ENCODE measurements at regions not wholly inside any gene's neighbourhood (a gene's known extent, or its start where the extent isn't known, plus 50 kb on each side); places are given as distances from the start of the nearest gene placed in this dataset.

DNA sequence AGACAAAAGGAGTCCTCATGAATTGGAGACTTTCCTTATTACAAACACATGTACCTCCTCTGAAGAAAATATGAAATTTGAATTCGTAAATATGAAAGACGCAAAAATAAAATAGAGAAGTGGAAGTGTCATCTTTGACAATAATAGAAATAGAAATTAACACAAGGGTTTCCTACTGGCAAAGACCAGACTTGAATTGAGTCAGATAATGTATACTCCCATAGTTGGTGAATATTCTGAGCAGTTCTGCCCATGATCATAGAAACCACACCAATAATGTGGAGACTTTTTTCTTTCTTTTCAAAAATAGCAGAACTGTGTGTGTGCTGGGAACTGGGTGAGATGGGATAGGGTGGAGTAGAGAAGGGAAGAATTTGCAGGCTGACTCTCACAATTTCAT, 277.7 kb upstream of the TET2 start:
- Histone ChIP-seq H3K9me3 (ENCODE audit: control insufficient read depth, insufficient read depth, low read length) (no peaks in the 10 kb centered on the region), H3K27me3 (ENCODE audit: control insufficient read depth, insufficient read depth, low read length) (no peaks in the 10 kb centered on the region), H3K27ac (ENCODE audit: low read depth, low read length) (no peak overlapping the region), H3K4me1 (ENCODE audit: control insufficient read depth, insufficient read depth, low read length) (no peaks in the 10 kb centered on the region), H3K4me3 (ENCODE audit: low read depth, low read length) (no peak overlapping the region), H3K36me3 (ENCODE audit: control insufficient read depth, insufficient read depth, low read length) (no peaks in the 10 kb centered on the region)
- WGBS (ENCODE audit: insufficient coverage), result no CpG with 5 or more reads among the region's 2 CpGs
- no peak for DNase-seq (ENCODE audit: low read depth in 4 of 6, low spot score in 6 of 6)

DNA sequence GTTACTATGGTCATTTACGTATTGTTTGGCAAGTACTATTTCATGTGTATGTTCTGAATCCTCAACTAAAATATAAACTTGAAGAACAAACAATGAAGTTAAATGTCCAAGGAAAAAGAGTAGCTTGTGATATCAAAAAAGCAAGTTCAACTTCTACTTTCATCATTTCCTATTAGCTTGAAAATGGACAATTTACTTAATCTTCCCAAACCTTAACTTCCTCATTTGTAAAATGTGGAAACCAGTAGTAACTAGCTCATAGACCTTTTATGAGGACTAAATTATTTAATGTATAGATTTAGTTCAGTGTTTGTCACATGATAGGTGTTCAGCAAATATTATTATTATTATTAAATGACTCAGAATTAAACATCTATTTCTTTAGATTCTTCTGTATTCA, 276.8 kb upstream of the TET2 start:
- Histone ChIP-seq H3K27me3 (ENCODE audit: control insufficient read depth, insufficient read depth, low read length) (no peaks in the 10 kb centered on the region), H3K27ac (ENCODE audit: low read depth, low read length) (no peak overlapping the region), H3K4me3 (ENCODE audit: low read depth, low read length) (no peak overlapping the region), H3K9me3 (ENCODE audit: control insufficient read depth, insufficient read depth, low read length) (no peaks in the 10 kb centered on the region), H3K4me1 (ENCODE audit: control insufficient read depth, insufficient read depth, low read length) (no peaks in the 10 kb centered on the region), H3K36me3 (ENCODE audit: control insufficient read depth, insufficient read depth, low read length) (no peaks in the 10 kb centered on the region)
- no peak for DNase-seq (ENCODE audit: low read depth in 4 of 6, low spot score in 6 of 6)
- WGBS (ENCODE audit: insufficient coverage), result no CpG with 5 or more reads among the region's 1 CpG

DNA sequence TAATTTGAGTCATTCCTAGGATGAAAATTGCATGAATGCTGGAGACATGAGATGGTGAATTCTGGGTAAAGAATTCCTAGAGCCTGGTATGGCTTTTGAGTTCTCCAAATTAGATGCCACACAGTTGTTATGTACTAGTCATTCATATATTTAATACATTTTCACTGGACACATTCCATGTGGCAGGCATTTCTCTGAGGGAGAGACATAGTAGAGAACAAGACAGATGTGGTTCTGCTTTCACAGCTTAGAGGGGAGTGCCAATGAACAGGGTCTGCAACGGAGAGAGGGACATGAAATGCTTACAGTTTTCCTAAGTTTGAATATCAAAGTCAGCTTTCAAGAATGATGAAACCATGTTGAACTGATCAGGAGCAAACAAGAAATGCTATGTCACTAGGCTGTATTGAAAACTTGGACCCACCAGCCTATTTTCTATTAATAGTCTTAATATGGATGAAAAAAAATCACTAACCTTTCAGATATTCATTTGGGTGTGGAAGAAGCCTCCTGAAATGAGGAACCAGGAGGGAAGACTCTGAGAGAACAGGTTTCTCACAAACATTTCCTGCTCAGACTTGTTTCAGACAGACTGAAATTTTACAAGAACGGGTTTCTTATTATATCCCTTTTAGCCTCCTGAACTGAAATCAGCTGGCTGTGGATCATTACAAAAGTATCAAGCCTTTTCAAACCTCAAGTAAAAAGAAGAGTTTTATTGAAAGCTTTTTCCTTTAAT, 276.0 kb upstream of the TET2 start:
- Histone ChIP-seq H3K36me3 (ENCODE audit: control insufficient read depth, insufficient read depth, low read length) (no peaks in the 10 kb centered on the region), H3K27ac (ENCODE audit: low read depth, low read length) (no peak overlapping the region), H3K9me3 (ENCODE audit: control insufficient read depth, insufficient read depth, low read length) (no peaks in the 10 kb centered on the region), H3K27me3 (ENCODE audit: control insufficient read depth, insufficient read depth, low read length) (no peaks in the 10 kb centered on the region), H3K4me3 (ENCODE audit: low read depth, low read length) (no peak overlapping the region), H3K4me1 (ENCODE audit: control insufficient read depth, insufficient read depth, low read length) (no peaks in the 10 kb centered on the region)
- DNase-seq (ENCODE audit: low read depth in 4 of 6, low spot score in 6 of 6), result no peak
- WGBS (ENCODE audit: insufficient coverage), result no CpG with 5 or more reads among the region's 2 CpGs

DNA sequence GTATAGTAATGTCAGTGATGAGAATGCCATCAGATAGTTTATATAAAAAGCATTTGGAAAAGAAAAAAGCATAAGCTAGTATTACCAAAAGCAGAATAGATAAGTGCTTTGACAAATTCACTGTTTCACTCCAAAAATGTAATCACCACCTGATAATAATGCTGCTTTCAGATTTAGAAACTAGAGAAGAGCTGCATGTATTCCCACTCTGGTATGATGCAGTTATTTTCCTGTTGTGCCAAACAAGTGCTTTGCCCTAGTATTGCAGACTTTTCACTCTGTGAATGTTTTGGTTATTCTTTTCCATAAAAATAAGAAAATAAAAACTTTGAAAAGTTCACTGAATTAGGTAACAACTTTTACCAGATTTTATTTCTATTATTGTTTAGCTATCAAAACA, 267.7 kb upstream of the TET2 start:
- H3K4me3 ChIP-seq (ENCODE audit: low read depth, low read length), result no peak overlapping the region
- no peaks in the 10 kb centered on the region for H3K9me3 ChIP-seq (ENCODE audit: control insufficient read depth, insufficient read depth, low read length)
- no peaks in the 10 kb centered on the region for H3K36me3 ChIP-seq (ENCODE audit: control insufficient read depth, insufficient read depth, low read length)
- H3K4me1 ChIP-seq (ENCODE audit: control insufficient read depth, insufficient read depth, low read length), result no peaks in the 10 kb centered on the region
- DNase-seq (ENCODE audit: low read depth in 4 of 6, low spot score in 6 of 6), result no peak
- no peaks in the 10 kb centered on the region for H3K27me3 ChIP-seq (ENCODE audit: control insufficient read depth, insufficient read depth, low read length)
- no peak overlapping the region for H3K27ac ChIP-seq (ENCODE audit: low read depth, low read length)

DNA sequence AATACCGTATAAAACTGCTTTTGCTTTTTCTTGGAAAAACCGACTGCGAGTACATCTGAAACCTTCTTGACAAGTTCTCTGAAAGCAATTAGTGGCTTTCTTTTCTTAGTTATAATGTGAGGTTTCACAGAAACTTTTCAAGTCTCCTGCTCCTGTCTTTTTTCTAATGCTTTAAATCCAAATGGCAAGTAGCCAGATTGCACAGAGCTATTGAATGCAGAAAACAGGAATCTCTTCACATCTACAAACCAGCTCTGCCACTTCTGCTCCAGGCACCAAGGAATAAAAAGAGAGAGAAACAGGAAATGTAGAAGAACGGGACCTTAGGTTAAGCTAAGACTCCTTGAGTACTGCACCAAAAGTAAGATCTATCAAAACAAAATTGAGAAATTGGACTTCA, 267.3 kb upstream of the TET2 start:
- no peak overlapping the region for H3K27ac ChIP-seq (ENCODE audit: low read depth, low read length)
- H3K27me3 ChIP-seq (ENCODE audit: control insufficient read depth, insufficient read depth, low read length), result no peaks in the 10 kb centered on the region
- no peaks in the 10 kb centered on the region for H3K36me3 ChIP-seq (ENCODE audit: control insufficient read depth, insufficient read depth, low read length)
- DNase-seq (ENCODE audit: low read depth in 4 of 6, low spot score in 6 of 6), result peak in 2 of 6 donors; percentile 73 to 79
- no CpG with 5 or more reads among the region's 4 CpGs for WGBS (ENCODE audit: insufficient coverage)
- H3K4me1 ChIP-seq (ENCODE audit: control insufficient read depth, insufficient read depth, low read length), result no peaks in the 10 kb centered on the region
- no peak overlapping the region for H3K4me3 ChIP-seq (ENCODE audit: low read depth, low read length)
- no peaks in the 10 kb centered on the region for H3K9me3 ChIP-seq (ENCODE audit: control insufficient read depth, insufficient read depth, low read length)

DNA sequence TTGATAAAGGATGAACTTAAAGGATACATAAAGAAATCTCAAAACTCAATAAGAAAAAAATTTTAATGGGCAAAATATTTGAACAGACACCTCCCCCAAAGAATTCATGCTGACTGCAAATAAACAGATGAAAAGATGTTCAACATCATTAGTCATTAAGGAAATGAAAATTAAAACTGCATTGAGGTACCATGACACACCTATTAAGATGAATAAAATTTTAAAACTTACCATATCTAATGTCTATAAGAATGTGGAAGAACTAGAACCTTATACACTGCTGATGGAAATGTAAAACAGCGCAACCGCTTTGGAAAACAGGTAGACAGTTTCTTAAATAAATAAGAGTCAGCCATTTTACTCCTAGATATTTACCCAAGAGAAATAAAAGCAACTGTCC, 266.8 kb upstream of the TET2 start:
- H3K27me3 ChIP-seq (ENCODE audit: control insufficient read depth, insufficient read depth, low read length), result no peaks in the 10 kb centered on the region
- no peak overlapping the region for H3K27ac ChIP-seq (ENCODE audit: low read depth, low read length)
- no peaks in the 10 kb centered on the region for H3K4me1 ChIP-seq (ENCODE audit: control insufficient read depth, insufficient read depth, low read length)
- no CpG with 5 or more reads among the region's 2 CpGs for WGBS (ENCODE audit: insufficient coverage)
- no peak overlapping the region for H3K4me3 ChIP-seq (ENCODE audit: low read depth, low read length)
- H3K9me3 ChIP-seq (ENCODE audit: control insufficient read depth, insufficient read depth, low read length), result no peaks in the 10 kb centered on the region
- H3K36me3 ChIP-seq (ENCODE audit: control insufficient read depth, insufficient read depth, low read length), result no peaks in the 10 kb centered on the region
- no peak for DNase-seq (ENCODE audit: low read depth in 4 of 6, low spot score in 6 of 6)

DNA sequence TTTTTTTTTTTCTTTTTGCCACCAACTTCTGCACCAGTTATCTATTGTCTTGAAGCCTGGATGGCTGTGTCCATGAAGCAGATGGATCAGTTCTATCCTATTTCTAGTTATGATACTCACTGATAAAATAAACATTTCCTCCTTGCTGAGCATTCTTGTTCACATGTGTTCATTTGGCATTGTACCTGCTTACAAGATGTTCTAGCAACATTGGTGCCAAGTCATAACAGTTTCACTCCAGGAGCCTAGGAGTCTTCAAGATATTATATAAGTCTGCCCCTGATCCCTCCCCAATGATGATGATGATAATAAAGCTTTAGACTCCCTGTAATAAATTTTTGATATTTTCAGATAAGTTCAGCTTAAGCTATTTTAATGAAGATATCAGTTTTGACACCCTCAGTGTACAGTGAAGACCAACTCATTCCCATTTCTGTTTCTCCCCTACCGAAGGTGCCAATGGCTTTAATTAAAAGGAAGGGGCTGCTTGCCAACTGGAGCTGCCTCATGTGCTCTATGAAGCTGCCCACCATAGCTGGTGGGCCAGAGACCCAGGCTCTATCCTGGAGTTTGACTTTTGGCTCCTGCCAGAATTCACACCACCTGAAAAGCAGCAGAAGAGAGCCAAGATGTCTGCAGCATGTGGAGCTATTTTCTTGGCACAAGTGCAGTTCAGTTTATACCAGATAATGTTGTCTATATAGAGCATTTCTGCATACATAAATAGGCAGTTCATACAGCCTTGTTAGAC, 265.4 kb upstream of the TET2 start:
- DNase-seq (ENCODE audit: low read depth in 4 of 6, low spot score in 6 of 6), result peak in 2 of 6 donors; percentile 42 to 74
- WGBS (ENCODE audit: insufficient coverage), result no CpG with 5 or more reads among the region's 1 CpG
- no peaks in the 10 kb centered on the region for H3K27me3 ChIP-seq (ENCODE audit: control insufficient read depth, insufficient read depth, low read length)
- H3K36me3 ChIP-seq (ENCODE audit: control insufficient read depth, insufficient read depth, low read length), result no peaks in the 10 kb centered on the region
- H3K27ac ChIP-seq (ENCODE audit: low read depth, low read length), result no peak overlapping the region
- no peaks in the 10 kb centered on the region for H3K4me1 ChIP-seq (ENCODE audit: control insufficient read depth, insufficient read depth, low read length)
- no peak overlapping the region for H3K4me3 ChIP-seq (ENCODE audit: low read depth, low read length)
- H3K9me3 ChIP-seq (ENCODE audit: control insufficient read depth, insufficient read depth, low read length), result no peaks in the 10 kb centered on the region

DNA sequence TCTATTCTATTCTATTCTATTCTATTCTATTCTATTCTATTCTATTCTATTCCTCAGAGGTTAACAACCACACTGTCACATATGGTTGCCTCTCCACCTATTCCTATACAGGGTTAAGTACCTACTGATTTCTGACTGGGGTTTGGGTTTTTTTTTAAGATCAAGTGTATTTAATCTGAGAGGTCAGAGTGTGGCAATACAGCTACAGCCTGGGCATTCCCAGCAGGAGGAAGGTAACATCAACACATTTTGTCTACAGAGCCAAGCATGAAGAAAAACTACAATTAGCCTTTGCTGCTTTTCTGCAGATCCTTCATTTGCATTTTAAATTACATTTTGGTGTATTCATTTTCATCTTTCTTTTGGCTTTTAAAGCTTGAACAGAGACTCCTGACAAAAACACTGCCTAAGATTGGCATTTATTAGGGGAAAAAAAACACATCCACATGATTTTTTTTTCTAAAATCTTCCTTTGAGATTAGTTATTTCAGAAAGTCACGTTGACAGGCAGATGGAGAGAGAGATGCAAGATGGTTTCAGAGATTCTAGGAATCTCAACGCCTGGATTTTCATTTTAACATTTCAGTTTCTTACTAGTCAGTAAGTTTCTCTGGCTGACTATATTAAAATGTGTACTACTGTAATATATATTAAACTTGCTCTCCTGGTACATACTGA, 255.9 kb upstream of the TET2 start:
- DNase-seq (ENCODE audit: low read depth in 4 of 6, low spot score in 6 of 6), result peak in 1 of 6 donors; percentile 75

DNA sequence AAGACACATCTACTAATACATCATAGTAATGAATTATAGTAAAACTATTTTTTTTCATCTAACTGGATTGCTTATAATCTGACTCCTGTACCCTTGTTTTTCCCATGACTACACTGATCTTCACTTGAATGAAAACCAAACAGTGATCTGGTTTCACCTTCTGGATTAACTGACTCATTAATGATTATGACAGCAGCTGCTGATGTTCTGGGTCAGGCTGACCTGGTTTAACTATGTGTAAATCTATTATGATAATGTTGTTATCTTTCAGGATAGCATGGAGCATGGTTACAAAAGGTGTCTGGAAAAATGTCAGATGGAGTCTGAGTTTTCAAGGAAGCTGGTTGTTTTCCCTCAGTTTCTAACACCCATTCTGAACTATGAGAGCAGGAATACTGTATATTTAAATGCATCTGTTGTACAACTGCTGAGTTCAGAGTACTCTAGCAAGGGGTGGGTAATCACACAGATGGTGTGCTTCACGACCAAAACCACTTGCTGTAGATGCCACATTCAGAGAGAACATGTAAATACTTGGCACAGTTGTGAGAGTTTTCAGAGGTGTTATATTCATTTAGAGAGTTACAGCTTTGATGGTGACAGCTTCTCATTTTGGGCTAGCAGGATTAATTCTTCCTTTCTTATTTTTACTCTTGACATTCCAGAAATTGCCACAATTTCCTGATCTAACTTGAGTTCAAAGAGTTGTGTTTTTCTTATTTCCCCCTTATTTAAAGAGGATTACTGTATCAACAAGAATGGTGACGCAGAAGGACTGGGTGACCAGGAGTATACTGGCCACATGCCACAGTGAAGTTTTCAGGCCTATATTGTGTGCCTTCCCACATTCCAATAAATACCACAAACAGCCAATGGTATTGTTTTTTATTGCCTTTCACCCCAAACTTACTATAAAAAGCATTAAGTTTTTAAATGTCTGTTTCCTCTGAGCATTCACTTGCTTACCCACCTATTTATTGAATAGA, 249.7 kb upstream of the TET2 start:
- Histone ChIP-seq H3K27ac (ENCODE audit: low read depth, low read length) (no peak overlapping the region), H3K36me3 (ENCODE audit: control insufficient read depth, insufficient read depth, low read length) (no peaks in the 10 kb centered on the region), H3K4me3 (ENCODE audit: low read depth, low read length) (no peak overlapping the region), H3K9me3 (ENCODE audit: control insufficient read depth, insufficient read depth, low read length) (no peaks in the 10 kb centered on the region), H3K27me3 (ENCODE audit: control insufficient read depth, insufficient read depth, low read length) (no peaks in the 10 kb centered on the region), H3K4me1 (ENCODE audit: control insufficient read depth, insufficient read depth, low read length) (peaks cover 7% of the 10 kb centered on the region)
- peak in 1 of 6 donors; percentile 87 for DNase-seq (ENCODE audit: low read depth in 4 of 6, low spot score in 6 of 6)
- WGBS (ENCODE audit: insufficient coverage), result 33% methylated on average over 1 of the region's 2 CpGs

More for the DNA sequence above, 255.9 kb upstream of the TET2 start:
- H3K4me3 ChIP-seq (ENCODE audit: low read depth, low read length), result no peak overlapping the region
- no peak overlapping the region for H3K27ac ChIP-seq (ENCODE audit: low read depth, low read length)
- H3K27me3 ChIP-seq (ENCODE audit: control insufficient read depth, insufficient read depth, low read length), result no peaks in the 10 kb centered on the region
- H3K9me3 ChIP-seq (ENCODE audit: control insufficient read depth, insufficient read depth, low read length), result no peaks in the 10 kb centered on the region
- no peaks in the 10 kb centered on the region for H3K36me3 ChIP-seq (ENCODE audit: control insufficient read depth, insufficient read depth, low read length)
- no peaks in the 10 kb centered on the region for H3K4me1 ChIP-seq (ENCODE audit: control insufficient read depth, insufficient read depth, low read length)
- WGBS (ENCODE audit: insufficient coverage), result no CpG with 5 or more reads among the region's 2 CpGs
